Fibroblast of upper back skin (primary cell): ENCODE measurements at regions not wholly inside any gene's neighbourhood (a gene's known extent, or its start where the extent isn't known, plus 50 kb on each side); places are given as distances from the start of the nearest gene placed in this dataset.
A peak's percentile ranks its signal among the peaks of the same experiment; 100 is the strongest.

Experiments
- DNase-seq: peaks from one replicate; pipeline ENCODE4 v3.0.0-alpha.2; 2013

- peak; percentile 18 for DNase-seq
Measured at GRCh38 chr5:21159510-21160059, 1171.6 kb upstream of the CDH18 start.

- no peak for DNase-seq
Measured at GRCh38 chr5:21154526-21154925, 1166.5 kb upstream of the CDH18 start.

- peak; percentile 93 for DNase-seq
Measured at GRCh38 chr5:21152611-21153010, 1164.6 kb upstream of the CDH18 start.

GRCh38 chr5:21145376-21145775, 1157.4 kb upstream of the CDH18 start:
- no peak for DNase-seq

- DNase-seq = no peak
Measured at GRCh38 chr5:21143686-21144085, 1155.7 kb upstream of the CDH18 start.

GRCh38 chr5:21142791-21143190, 1154.8 kb upstream of the CDH18 start:
- no peak for DNase-seq

- no peak for DNase-seq
Measured at GRCh38 chr5:21140987-21141386, 1153.0 kb upstream of the CDH18 start.

- no peak for DNase-seq
Measured at GRCh38 chr5:21126236-21126635, 1138.2 kb upstream of the CDH18 start.

GRCh38 chr5:21125238-21125983, 1137.4 kb upstream of the CDH18 start:
- no peak for DNase-seq

GRCh38 chr5:21121213-21121612, 1133.2 kb upstream of the CDH18 start:
- peak; percentile 5 for DNase-seq

- no peak for DNase-seq
Measured at GRCh38 chr5:21097661-21098060, 1109.7 kb upstream of the CDH18 start.

GRCh38 chr5:21094619-21095018, 1106.6 kb upstream of the CDH18 start:
- DNase-seq = no peak

GRCh38 chr5:21087766-21088165, 1099.8 kb upstream of the CDH18 start:
- no peak for DNase-seq

- no peak for DNase-seq
Measured at GRCh38 chr5:21085791-21086190, 1097.8 kb upstream of the CDH18 start.

GRCh38 chr5:21071986-21072385, 1084.0 kb upstream of the CDH18 start:
- no peak for DNase-seq

GRCh38 chr5:21071421-21071820, 1083.4 kb upstream of the CDH18 start:
- no peak for DNase-seq

- no peak for DNase-seq
Measured at GRCh38 chr5:21070858-21071257, 1082.9 kb upstream of the CDH18 start.

GRCh38 chr5:21067724-21068123, 1079.7 kb upstream of the CDH18 start:
- no peak for DNase-seq

GRCh38 chr5:21063146-21063545, 1075.1 kb upstream of the CDH18 start:
- no peak for DNase-seq

- no peak for DNase-seq
Measured at GRCh38 chr5:21058289-21058688, 1070.3 kb upstream of the CDH18 start.

- no peak for DNase-seq
Measured at GRCh38 chr5:21051945-21052344, 1063.9 kb upstream of the CDH18 start.

GRCh38 chr5:21049901-21050300, 1061.9 kb upstream of the CDH18 start:
- no peak for DNase-seq

- no peak for DNase-seq
Measured at GRCh38 chr5:21030981-21031380, 1043.0 kb upstream of the CDH18 start.

GRCh38 chr5:21024966-21025365, 1037.0 kb upstream of the CDH18 start:
- no peak for DNase-seq

GRCh38 chr5:21013237-21013636, 1025.2 kb upstream of the CDH18 start:
- DNase-seq = no peak
